ENCODE measurements at regions not wholly inside any gene's neighbourhood (a gene's known extent, or its start where the extent isn't known, plus 50 kb on each side); places are given as distances from the start of the nearest gene placed in this dataset.
"Not testable (repeated sequence)": the region's sequence is repeated elsewhere in the genome, so short reads cannot be mapped to it uniquely, and the experiment has no call there.

GRCh38 chrX:27404366-27404765, 58.8 kb downstream of the PPP4R3C start:
- DNase-seq, result no peak

GRCh38 chrX:27399146-27399456, 64.0 kb downstream of the PPP4R3C start:
- no peak for DNase-seq

GRCh38 chrX:27391623-27392022, 71.5 kb downstream of the PPP4R3C start:
- no peak for DNase-seq

- no peak for DNase-seq
Measured at GRCh38 chrX:27381419-27381818, 81.7 kb downstream of the PPP4R3C start.

GRCh38 chrX:27380163-27380845, 82.8 kb downstream of the PPP4R3C start:
- DNase-seq, result no peak

GRCh38 chrX:27354021-27354420, 109.1 kb downstream of the PPP4R3C start:
- DNase-seq, result no peak

- no peak for DNase-seq
Measured at GRCh38 chrX:27350476-27350875, 112.7 kb downstream of the PPP4R3C start.

- peak; percentile 24 for DNase-seq
Measured at GRCh38 chrX:27336466-27337091, 126.6 kb downstream of the PPP4R3C start.

- DNase-seq, result no peak
Measured at GRCh38 chrX:27321632-27322031, 141.5 kb downstream of the PPP4R3C start.

- no peak for DNase-seq
Measured at GRCh38 chrX:27309406-27309805, 153.7 kb downstream of the PPP4R3C start.

GRCh38 chrX:27307546-27307945, 155.6 kb downstream of the PPP4R3C start:
- DNase-seq, result no peak

- DNase-seq, result not testable (repeated sequence)
Measured at GRCh38 chrX:27292552-27292951, 170.6 kb downstream of the PPP4R3C start.

GRCh38 chrX:27276751-27277150, 186.4 kb downstream of the PPP4R3C start:
- DNase-seq, result no peak

GRCh38 chrX:27254656-27255055, 208.5 kb downstream of the PPP4R3C start:
- no peak for DNase-seq

GRCh38 chrX:27251369-27251768, 211.8 kb downstream of the PPP4R3C start:
- DNase-seq, result no peak

- no peak for DNase-seq
Measured at GRCh38 chrX:27242581-27242980, 220.6 kb downstream of the PPP4R3C start.

- DNase-seq, result peak; percentile 18
Measured at GRCh38 chrX:27241981-27242380, 221.2 kb downstream of the PPP4R3C start.

GRCh38 chrX:27240042-27240441, 223.1 kb downstream of the PPP4R3C start:
- not testable (repeated sequence) for DNase-seq

GRCh38 chrX:27236681-27237080, 226.5 kb downstream of the PPP4R3C start:
- DNase-seq, result no peak

- DNase-seq, result no peak
Measured at GRCh38 chrX:27229721-27230120, 233.4 kb downstream of the PPP4R3C start.

- DNase-seq, result no peak
Measured at GRCh38 chrX:27222661-27223060, 240.5 kb downstream of the PPP4R3C start.

GRCh38 chrX:27186671-27187070, 276.5 kb downstream of the PPP4R3C start:
- peak; percentile 18 for DNase-seq

GRCh38 chrX:27163236-27163635, 299.9 kb downstream of the PPP4R3C start:
- DNase-seq, result no peak

GRCh38 chrX:27162496-27162895, 300.6 kb downstream of the PPP4R3C start:
- DNase-seq, result no peak

- DNase-seq, result not testable (repeated sequence)
Measured at GRCh38 chrX:27156921-27157320, 306.2 kb downstream of the PPP4R3C start.
